ENCODE measurements at regions not wholly inside any gene's neighbourhood (a gene's known extent, or its start where the extent isn't known, plus 50 kb on each side); places are given as distances from the start of the nearest gene placed in this dataset.

DNA sequence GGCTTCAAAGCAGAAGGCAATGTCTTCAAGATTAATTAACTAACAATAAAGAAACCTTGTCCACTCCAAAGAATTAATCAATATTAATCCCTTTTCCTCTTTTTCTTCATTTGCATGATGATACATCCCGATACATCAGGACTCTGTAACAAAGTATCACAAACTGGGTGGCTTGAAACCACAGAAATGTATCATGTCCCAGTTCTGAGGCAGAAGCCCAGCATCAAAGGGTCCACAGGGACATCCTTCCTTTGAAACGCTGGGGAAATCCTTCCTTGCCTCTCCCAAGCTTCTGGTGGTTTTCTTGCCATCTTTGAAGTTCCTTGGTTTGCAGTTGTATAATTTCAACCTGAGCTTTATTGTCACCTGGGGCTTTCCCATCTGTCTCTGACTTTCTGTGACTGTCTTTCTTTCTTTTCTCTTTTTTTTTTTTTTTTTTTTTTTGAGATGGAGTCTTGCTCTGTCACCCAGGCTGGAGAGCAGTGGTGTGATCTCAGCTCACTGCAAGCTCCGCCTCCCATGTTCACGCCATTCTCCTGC is 210.2 kb upstream of the ADARB2 start:
- DNase-seq (ENCODE audit: low spot score) = no peak

DNA sequence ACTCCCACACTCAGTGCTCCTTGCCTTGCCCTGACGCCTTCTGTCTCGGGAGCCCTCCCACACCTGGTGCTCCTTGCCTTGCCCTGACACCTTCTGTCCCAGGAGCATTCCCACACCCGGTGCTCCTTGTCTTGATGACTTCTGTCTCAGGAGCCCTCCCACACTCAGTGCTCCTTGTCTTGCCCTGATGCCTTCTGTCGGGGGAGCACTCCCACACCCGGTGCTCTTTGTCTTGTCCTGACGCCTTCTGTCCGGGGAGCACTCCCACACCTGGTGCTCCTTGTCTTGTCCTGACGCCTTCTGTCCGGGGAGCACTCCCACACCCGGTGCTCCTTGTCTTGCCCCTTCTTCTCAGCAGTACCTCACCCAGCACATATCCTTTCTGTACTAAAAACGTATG is 207.2 kb upstream of the ADARB2 start:
- DNase-seq (ENCODE audit: low spot score) = no peak

DNA sequence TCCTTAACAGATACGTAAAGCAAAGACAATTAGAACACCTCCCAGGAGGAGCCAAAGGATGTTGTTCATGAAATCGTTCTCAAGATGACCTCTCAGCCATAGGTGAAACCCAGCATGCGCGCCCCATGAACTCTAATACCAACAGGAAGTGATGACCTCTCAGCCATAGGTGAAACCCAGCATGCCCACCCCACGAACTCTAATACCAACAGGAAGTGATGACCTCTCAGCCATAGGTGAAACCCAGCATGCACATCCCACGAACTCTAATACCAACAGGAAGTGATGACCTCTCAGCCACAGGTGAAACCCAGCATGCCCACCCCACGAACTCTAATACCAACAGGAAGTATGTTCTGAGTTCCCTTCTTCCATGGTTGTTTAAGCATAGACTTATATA is 205.2 kb upstream of the ADARB2 start:
- no peak for DNase-seq (ENCODE audit: low spot score)

DNA sequence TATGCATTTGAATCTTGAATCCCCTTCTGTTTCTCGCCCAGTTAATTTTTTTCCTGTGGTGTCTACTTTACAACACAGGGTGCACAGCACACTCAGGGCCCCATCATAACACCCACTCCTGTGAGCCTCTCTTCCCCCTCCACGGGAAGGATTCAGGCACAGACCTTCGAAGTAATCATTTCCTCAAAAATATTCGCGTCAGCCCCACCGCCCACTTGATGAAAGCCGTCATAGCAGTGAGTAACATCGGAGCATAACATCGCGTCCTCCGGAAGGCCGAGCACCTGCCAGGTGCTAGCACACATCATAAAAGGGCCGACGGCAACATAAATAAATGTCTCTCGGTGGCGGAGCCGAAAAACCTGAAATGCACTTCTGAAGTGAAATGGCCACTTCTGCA is 201.7 kb upstream of the ADARB2 start:
- DNase-seq (ENCODE audit: low spot score) = no peak

DNA sequence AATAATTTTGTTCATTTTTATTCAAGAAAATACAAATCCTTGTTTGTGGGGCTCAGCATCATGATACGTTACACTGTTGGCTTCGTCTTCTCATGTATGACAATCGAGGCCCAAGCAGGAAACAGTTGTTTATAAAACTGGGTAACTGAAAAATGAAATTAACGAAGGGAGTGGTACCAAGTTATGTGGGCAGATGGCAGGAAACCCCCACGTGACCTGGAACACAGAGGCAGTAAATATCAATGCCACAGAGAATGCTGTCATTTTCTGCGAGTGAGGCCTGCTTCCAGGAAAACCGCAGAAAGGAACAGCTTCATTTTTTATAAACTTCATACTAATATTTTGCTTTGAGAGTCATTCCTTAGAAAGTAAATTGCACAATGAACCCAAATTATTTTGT is 201.0 kb upstream of the ADARB2 start:
- DNase-seq (ENCODE audit: low spot score) = no peak

DNA sequence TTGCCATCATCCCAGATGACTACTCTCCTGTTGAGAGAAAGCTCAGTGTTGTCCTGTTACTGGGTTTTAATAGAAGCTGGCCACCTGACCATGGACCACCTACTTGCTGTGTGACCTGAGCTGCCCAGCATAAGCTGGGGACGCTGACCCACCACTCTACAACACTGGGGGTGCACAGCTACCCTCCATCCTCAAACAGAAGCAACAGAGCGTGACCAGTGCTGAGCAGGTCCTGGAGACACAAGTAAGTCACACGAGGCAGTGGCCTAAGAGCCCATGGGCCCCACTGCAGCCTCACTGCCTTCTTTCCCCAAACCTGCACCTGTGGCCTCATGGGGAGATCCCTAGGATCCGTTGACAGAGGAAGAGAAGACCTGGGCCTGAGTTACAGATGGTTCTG is 198.6 kb upstream of the ADARB2 start:
- no peak for DNase-seq (ENCODE audit: low spot score)

DNA sequence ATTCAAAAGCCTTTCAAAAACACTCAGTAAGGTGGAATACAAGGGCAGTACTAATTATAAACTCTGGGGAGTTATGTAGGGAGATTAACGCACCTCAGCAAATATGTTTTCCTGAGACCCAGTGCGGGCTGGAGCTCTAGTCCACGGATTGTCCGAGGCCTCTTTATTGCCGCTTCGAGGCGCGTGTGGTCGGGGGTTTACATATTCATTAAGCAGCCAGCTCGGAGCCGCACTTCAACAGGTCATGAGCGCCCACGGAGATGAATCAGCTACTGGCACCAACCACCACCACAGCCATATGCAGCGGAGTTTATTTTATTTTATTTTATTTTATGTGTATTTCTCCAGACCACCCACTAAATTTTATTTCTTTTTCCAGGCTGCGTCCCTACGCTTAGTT is 195.9 kb upstream of the ADARB2 start:
- DNase-seq (ENCODE audit: low spot score) = no peak

DNA sequence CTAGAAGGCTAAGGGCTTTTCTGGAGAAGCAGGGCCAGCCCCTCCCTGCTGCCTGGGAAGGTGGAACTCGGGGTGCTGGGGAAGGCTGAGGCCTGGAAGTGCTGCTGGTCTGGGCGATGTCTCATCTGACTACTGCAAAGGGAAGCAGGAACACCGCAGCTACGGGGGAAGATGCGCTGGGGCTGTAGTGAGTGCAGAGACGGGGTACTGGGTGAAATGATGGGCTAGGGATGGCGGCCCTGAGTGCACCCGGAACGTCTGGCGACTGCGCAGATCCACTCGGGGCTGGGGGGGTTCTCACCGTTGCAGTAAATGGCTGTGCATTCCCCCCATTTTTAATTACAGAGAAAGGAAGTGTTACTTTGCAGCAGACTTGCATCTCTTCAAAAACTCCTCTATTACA is 195.4 kb upstream of the ADARB2 start:
- DNase-seq (ENCODE audit: low spot score) = no peak

DNA sequence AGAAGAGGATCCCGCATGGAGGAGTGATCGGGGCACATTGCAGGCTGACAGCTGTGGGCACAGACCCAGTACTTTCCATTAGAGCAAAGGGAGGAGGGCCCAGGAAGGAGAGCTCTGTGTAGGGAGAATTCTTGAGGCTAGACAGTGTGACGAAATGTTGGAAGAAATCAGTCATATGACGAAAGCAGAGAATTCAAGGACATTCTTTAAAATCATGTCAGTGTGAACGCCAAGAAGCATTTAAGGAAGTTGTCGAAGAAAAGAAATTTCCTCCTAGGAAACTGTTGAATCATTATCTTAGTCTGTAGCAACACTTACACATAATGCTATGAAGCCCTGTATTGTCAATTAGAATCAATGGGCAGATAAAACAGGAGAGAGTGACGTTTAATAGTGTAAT is 191.3 kb upstream of the ADARB2 start:
- no peak for DNase-seq (ENCODE audit: low spot score)

DNA sequence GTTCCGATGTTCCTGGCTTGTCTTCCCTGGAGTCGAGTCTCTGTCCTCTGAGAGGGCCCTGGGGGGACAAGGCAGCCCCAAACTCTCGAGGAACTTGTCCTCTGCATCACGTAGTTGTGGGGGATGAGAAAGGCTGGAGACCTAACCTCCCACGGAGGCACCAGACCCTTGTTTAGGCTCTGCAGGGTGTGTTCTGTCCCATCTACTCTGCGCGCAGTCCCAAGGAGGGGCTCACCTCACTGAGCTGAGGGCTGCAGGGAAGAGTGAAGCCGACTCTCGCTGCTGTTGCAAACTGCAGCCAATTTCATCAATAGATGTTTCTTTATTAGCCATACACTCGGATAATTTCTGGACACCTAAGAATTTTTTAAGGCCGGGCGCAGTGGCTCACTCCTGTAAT is 186.7 kb upstream of the ADARB2 start:
- no peak for DNase-seq (ENCODE audit: low spot score)

DNA sequence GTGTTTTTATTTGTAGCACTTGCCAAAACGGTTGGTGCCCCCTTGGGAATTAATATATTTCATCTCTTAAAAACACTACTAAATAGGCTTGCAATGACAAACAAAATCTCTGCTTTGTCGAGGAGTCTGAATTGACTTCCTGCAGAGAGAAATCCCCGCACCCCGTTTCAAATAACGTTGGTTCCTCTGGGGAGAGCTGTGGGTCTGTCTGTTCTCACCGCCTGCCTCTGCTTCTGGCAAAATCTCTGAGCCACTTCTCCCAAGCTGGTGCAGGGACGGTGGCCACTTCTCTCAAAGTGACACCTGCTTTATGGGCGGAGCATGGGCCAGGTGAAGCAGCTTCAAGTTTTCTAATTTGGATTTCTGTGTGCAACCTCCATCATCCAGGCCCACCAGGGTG is 186.3 kb upstream of the ADARB2 start:
- DNase-seq (ENCODE audit: low spot score) = no peak

DNA sequence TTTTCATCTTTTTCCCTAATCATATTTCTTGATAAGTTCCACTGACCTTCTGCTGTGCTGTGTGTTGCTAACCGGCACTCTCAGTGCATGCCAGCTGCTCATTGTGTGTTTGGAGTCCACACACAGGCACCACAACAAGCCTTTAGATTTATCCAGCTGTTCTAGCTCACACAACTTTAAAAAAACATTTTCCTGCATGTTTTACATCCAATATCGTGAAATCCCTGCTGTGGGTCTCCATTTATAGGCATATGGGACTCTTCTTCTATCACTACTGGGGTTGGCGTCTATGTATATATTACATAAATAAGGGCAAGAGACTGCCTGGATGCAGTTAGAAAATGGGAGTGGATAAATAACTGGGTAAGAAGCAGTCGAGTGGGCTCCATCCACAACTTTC is 183.6 kb upstream of the ADARB2 start:
- no peak for DNase-seq (ENCODE audit: low spot score)

DNA sequence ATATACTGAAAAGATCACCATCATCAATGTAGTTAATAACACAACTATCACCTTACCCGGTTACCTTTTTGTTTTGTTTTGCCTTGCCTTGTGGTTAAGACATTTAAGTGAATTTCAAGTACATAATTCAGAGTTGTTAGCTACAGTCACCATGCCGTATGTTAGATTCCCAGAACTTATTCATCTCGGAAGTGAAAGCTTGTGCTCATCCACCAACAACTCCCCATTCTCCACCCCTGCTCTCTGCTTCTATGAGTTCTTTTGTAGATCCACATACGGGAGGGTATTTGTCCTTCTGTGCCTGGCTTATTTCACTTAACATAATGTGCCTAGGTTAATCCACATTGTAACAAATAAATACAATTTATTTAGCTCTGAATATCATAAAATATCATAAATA is 182.8 kb upstream of the ADARB2 start:
- DNase-seq (ENCODE audit: low spot score) = no peak

DNA sequence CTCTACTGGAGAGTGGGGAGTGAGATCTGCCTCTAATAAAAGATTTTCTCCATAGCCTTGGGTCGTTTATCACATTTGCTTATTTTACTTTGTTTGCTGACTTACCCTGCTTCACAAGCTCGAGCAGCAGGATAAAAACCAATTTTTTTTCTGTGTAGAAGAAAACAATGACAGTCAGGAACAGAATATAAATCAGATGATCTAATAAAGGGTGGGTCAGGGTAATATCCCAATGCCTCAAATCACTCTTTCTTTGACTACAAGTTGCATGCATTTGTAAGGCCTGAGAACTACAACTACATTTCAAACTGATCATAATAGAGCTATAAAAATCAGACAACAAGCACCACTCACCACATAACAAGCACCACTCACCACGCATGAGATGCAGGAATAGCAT is 174.4 kb upstream of the ADARB2 start:
- no peak for DNase-seq (ENCODE audit: low spot score)

DNA sequence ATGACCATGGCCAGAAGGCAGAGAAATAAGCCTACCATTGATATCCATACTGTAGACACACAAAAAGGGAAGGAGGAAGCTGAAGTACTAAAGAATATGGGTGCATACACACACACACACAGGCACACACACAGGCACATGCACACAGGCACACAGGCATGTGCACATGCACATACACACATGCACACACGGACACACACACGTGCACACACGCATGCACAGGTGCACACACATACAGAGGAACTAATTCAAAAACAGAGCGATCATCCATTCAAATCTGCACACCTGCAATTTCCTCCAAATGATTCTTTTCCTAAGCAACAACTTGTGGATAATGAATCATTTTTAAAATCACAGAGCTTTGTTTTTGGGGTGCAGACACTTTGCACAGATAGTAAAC is 166.7 kb upstream of the ADARB2 start:
- DNase-seq (ENCODE audit: low spot score) = no peak

DNA sequence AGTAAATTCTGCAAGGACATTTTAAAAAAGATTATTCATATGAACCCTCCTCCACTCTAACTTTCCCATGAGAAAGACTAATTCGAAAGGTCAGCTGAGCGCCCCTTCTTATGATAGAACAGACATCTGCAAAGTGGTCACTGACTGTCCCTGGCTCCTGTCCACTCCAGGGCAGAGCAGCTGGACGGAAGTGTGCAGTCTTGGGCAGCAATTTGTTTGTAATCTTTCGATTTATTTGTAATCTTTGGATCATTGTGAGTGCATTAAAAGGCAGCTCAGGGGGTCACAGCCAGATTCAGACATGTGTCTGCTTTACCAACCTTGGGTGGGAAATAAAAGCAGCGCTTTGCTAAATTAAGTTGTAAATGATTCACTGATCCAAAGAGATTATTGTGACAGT is 158.8 kb upstream of the ADARB2 start:
- DNase-seq (ENCODE audit: low spot score) = no peak

DNA sequence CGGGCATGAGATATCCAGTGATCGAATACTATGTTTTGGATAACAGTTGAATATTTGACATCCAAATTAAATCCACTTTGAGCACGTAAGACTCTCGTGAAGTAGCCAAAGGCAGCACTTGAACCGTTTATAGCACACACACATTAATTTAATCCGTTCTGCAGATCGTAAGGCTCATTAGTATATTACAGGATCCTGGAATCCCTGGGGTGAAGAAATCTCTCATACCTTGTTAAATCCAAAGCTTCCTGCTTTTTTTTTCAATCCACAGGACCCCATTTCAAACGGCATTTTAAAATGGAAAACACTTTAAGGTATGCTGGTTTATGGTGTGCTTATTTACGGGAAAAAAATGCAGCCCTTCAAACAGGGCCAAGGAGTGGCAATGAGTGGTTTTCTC is 158.4 kb upstream of the ADARB2 start:
- no peak for DNase-seq (ENCODE audit: low spot score)

DNA sequence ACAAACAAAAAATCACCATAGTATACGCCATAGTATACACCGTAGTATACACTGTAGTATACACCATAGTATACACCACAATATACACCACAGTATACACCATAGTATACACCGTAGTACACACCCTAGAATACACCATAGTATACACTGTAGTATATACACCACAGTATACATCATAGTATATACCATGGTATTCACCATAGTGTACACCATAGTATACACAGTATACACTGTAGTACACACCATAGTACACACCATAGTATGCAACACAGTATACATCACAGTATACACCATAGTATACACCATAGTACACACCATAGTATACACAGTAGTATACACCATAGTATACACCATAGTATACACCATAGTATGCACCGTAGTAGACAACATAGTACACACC is 157.6 kb upstream of the ADARB2 start:
- no peak for DNase-seq (ENCODE audit: low spot score)

DNA sequence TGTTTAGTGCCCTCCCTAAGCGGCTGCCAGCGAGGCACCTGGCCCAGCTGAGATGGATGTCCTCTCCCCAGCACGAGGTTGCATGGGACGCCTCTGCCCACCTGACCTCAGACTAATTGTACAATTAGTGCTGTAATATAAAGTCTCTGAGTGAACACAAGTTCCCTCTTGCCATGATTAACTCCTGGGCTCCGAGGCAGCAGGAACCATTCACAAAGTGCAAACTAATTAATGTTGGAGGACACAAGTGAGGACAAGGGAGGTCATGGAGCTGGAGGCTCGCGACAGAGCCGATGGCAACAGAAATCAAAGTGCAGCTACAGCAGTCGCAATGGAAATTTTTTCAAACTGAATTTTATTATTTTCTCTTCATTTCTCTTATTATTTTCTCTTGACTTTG is 156.6 kb upstream of the ADARB2 start:
- no peak for DNase-seq (ENCODE audit: low spot score)

DNA sequence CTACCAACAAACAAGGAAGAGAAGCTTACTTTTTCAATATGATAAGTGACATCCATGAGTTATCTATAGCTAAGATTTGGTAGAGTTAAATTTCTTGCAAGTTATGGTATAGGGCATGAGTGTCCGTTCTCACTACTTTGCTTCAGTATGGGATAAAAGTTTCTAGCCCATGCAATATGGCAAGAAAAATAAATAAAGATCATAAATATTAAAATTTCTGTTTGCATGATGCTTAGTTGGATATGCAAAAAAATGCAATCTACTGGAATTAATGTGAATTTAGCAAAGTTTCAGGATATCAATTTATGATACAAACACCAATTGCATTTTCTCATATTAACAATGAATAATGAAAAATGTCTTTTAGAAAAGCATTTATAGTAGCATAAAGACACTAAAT is 148.7 kb upstream of the ADARB2 start:
- DNase-seq (ENCODE audit: low spot score) = no peak

DNA sequence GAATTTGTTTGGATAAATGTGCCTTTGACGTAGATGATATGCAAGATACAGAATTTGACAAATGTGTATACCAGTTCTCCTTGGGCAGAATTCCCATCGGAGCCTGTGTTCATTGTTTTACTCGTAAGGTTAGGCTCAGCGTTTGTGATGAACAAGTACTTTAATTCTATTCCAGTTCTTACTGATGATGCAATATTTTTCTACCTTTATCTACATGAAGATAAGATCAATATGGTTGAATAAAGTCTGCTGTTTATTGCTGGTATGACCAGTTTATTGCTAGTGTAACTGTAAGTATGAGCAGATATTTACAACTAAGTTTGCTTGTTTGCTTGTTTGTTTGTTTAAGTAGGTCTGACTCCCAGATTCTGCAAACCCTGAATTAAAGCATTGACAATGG is 145.4 kb upstream of the ADARB2 start:
- DNase-seq (ENCODE audit: low spot score) = no peak

DNA sequence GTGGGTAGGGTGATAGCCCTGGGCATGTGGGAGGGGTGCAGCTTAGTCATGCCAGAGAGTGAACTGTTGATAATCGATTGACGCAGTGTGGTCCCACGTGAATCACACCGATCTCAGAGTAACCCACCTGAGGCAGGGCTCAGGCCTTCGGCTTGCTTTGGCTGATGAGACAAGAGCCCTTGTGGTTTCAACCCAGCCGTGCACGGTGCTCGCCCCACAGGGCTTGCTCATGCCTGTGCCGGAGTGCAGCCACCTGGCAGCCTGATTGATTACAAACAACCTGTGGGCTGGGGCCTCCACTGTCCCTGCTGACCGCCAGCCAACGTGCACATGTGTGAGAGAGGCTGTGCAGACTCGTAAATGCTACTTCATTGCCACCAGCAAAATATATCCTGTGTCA is 144.9 kb upstream of the ADARB2 start:
- DNase-seq (ENCODE audit: low spot score) = no peak

DNA sequence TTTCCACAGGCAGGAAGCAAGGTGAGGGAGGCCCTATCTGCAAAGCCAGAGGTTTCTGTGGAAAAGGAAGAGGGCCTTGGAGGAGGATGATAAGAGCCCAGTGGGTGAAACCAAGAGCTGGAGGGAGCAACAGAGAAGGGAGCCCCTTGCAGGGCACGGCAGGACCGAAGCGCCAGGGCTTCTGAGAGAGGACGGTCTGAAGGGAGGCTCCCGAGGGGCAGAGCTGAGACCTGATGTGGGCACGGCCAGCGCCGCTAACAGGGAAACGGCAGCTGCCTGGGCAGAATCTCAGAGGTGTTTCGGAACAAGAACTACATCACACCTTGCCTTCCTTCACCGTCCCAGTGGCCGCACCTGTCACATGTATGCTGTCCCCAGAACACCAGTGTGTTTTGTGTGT is 144.3 kb upstream of the ADARB2 start:
- DNase-seq (ENCODE audit: low spot score) = no peak

DNA sequence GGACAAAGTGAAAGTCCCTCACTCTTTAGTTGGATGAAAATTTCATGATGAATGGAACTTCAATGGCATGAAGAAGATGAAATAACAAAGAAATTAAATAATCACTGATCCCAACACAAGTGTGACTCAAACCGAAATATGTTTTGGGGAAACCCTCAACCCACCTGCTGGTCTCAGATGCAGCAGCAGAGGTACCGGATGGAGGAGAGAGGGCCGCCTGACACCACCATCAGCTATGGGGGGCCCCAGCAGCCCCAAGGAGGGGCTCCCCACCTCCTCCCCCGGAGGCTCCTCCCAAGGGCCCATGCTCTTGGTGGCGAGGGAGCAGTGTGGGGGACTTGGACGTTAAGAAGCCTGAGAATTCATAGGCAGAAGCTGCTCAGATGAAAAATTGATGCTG is 137.2 kb upstream of the ADARB2 start:
- no peak for DNase-seq (ENCODE audit: low spot score)

DNA sequence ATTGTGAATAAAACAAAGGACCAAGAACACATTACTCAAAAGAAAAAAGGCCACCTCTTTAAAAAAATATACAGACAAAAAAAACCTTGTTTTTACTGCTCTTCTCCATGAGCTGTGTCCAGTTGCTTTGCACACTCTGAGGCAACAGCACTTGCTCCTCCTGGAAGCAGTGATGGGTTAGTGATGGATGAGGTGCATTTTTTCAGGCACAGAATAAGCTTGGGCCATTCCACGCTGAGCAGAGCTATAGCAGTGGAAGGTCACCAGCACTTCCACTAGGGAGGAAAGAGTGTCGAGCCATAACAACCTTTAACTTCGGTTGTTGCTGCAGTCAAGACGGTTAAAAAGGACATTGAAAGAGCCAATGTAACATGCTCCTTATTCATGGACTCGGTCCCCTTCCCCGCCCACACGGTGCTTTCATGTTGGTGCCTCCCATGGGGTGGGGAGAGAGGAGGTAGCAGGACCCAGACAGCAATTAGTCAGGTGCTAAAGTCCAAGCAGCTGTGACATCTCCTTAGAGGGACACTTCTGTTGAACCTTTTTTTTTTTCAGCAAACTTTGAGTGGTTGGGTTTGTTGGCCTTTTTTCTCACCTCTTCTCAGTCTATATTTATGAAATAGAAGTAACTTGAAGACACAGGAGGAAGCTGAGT is 136.5 kb upstream of the ADARB2 start:
- no peak for DNase-seq (ENCODE audit: low spot score)
